CD4-positive, alpha-beta memory T cell (primary cell): ENCODE measurements at regions not wholly inside any gene's neighbourhood (a gene's known extent, or its start where the extent isn't known, plus 50 kb on each side); places are given as distances from the start of the nearest gene placed in this dataset.

Source experiments
- CTCF ChIA-PET: fragments of 350-600 bp; sonication (Branson Sonifier 250); formaldehyde crosslinking; loops from one replicate; lab custom pipeline; 2021; ENCODE audit warnings: inconsistent platforms; ENCODE audit not compliant: partially characterized antibody; lab: Charles Lee
- POLR2A ChIA-PET: fragments of 350-600 bp; sonication (Branson Sonifier 250); formaldehyde crosslinking; loops from one replicate; lab custom pipeline; 2021; ENCODE audit not compliant: partially characterized antibody; lab: Charles Lee
- DNase-seq, 5 donors: peaks; one replicate each; pipeline versions ENCODE4 v3.0.0 to v3.0.0-alpha.2; 2020 to 2022; ENCODE audit warnings: mixed read lengths in 1 of 5
- H3K27ac ChIP-seq: one replicate; pipeline ENCODE4 v1.7.0; 2013; ENCODE audit warnings: low read depth, low read length
- H3K27me3 ChIP-seq: 2 replicates; pipeline ENCODE4 v1.7.0; 2013; ENCODE audit warnings: mild to moderate bottlenecking, low read length, moderate library complexity; ENCODE audit not compliant: insufficient read depth
- H3K36me3 ChIP-seq: 2 replicates; pipeline ENCODE4 v1.7.0; 2013; ENCODE audit warnings: mild to moderate bottlenecking, low read length, moderate library complexity; ENCODE audit not compliant: insufficient read depth
- H3K4me1 ChIP-seq: 2 replicates; pipeline ENCODE4 v1.7.0; 2013; ENCODE audit warnings: mild to moderate bottlenecking, low read length, moderate library complexity; ENCODE audit not compliant: insufficient read depth
- H3K4me3 ChIP-seq, 2 donors: one replicate each; pipeline ENCODE4 v1.7.0; 2013; ENCODE audit warnings: low read length in 2 of 2, mild to moderate bottlenecking in 1 of 2
- H3K9me3 ChIP-seq, 2 donors: one replicate each; pipeline ENCODE4 v1.7.0; 2013; ENCODE audit warnings: low read length in 2 of 2, control low read depth in 1 of 2; ENCODE audit not compliant: control insufficient read depth in 1 of 2
- H3K27ac Mint-ChIP-seq, 7 donors: one replicate each; pipeline ENCODE4 v1.8.0; 2020 to 2021; ENCODE audit warnings: mixed read lengths in 7 of 7, mild to moderate bottlenecking in 6 of 7, inconsistent platforms in 3 of 7, moderate library complexity in 3 of 7
- H3K27me3 Mint-ChIP-seq, 2 donors: one replicate each; pipeline ENCODE4 v1.8.0; 2020 to 2021; ENCODE audit warnings: mixed read lengths in 2 of 2
- H3K36me3 Mint-ChIP-seq, 2 donors: one replicate each; pipeline ENCODE4 v1.8.0; 2020 to 2021; ENCODE audit warnings: mixed read lengths in 2 of 2, inconsistent platforms in 1 of 2, mild to moderate bottlenecking in 1 of 2
- H3K4me1 Mint-ChIP-seq, 4 donors: one replicate each; pipeline ENCODE4 v1.8.0; 2020 to 2021; ENCODE audit warnings: mixed read lengths in 4 of 4, mild to moderate bottlenecking in 1 of 4
- H3K4me3 Mint-ChIP-seq, 8 donors: one replicate each; pipeline ENCODE4 v1.8.0; 2020 to 2021; ENCODE audit warnings: mixed read lengths in 8 of 8, mild to moderate bottlenecking in 7 of 8, moderate library complexity in 6 of 8, inconsistent platforms in 3 of 8
- H3K9me3 Mint-ChIP-seq, 8 donors: one replicate each; pipeline ENCODE4 v1.8.0; 2020 to 2021; ENCODE audit warnings: mixed read lengths in 8 of 8, mild to moderate bottlenecking in 5 of 8, inconsistent platforms in 3 of 8, moderate library complexity in 1 of 8
- intact Hi-C: fragments of 100-400 bp; cut with micrococcal nuclease; formaldehyde crosslinking; loops from one replicate; pipeline ENCODE4 v1.15.1; 2023

- peaks cover 25% of the 10 kb centered on the region for H3K27me3 ChIP-seq
- Mint-ChIP-seq H3K27me3 (peaks cover 13 to 20% of the 10 kb centered on the region in 2 donors), H3K4me1 (peaks cover 6 to 16% (median 8%) of the 10 kb centered on the region in 4 donors), H3K9me3 (no peaks in the 10 kb centered on the region), H3K4me3 (peak overlapping the region; percentile 87 to 97 (median 90)), H3K27ac (peak overlapping the region; percentile 85 to 94 (median 93)), H3K36me3 (peaks cover 0 to 4% of the 10 kb centered on the region in 2 donors)
- H3K27ac ChIP-seq, result peak overlapping the region; percentile 4
- H3K4me1 ChIP-seq, result peaks cover 15% of the 10 kb centered on the region
- no peaks in the 10 kb centered on the region for H3K36me3 ChIP-seq
- POLR2A ChIA-PET, result no interaction called here
- DNase-seq, result peak; percentile 84 to 87 (median 86)
- intact Hi-C loops, result loop anchor here (1.0 kb wide), 1 partner anchor 180 kb away; the partner anchor contains the start of gene SPATA13
- H3K9me3 ChIP-seq, result no peaks in the 10 kb centered on the region
- H3K4me3 ChIP-seq, result peak overlapping the region; percentile 42 to 60
- CTCF ChIA-PET, result interaction anchor here (2.2 kb wide), 1 partner anchor 20 kb away, joined by 7 read pairs; no protein-coding TSS in a partner anchor
Measured at GRCh38 chr13:23980160-23980551, 82.9 kb upstream of the C1QTNF9B start.

- Histone ChIP-seq H3K36me3 (no peaks in the 10 kb centered on the region), H3K27me3 (peaks cover 23% of the 10 kb centered on the region), H3K4me1 (peaks cover 15% of the 10 kb centered on the region), H3K27ac (no peak overlapping the region), H3K9me3 (no peaks in the 10 kb centered on the region), H3K4me3 (no peak overlapping the region)
- H3K4me1 Mint-ChIP-seq, result peaks cover 6 to 16% (median 8%) of the 10 kb centered on the region in 4 donors
- no peak for DNase-seq
- no peaks in the 10 kb centered on the region for H3K9me3 Mint-ChIP-seq
- no peak overlapping the region for H3K27ac Mint-ChIP-seq
- H3K27me3 Mint-ChIP-seq, result peaks cover 19 to 20% of the 10 kb centered on the region in 2 donors
- no peak overlapping the region for H3K4me3 Mint-ChIP-seq
- intact Hi-C loops, result no loop called here
- peaks cover 0 to 4% of the 10 kb centered on the region in 2 donors for H3K36me3 Mint-ChIP-seq
- ChIA-PET POLR2A (no interaction called here), CTCF (interaction anchor here (1.1 kb wide), 1 partner anchor 24 kb away, joined by 3 read pairs; no protein-coding TSS in a partner anchor)
Measured at GRCh38 chr13:23983671-23984070, 86.4 kb upstream of the C1QTNF9B start.

GRCh38 chr13:23984546-23984945 is 87.2 kb upstream of the C1QTNF9B start:
- H3K27ac ChIP-seq, result no peak overlapping the region
- peaks cover 5 to 9% (median 6%) of the 10 kb centered on the region in 4 donors for H3K4me1 Mint-ChIP-seq
- H3K27me3 ChIP-seq, result peaks cover 14% of the 10 kb centered on the region
- H3K4me1 ChIP-seq, result peaks cover 9% of the 10 kb centered on the region
- intact Hi-C loops, result no loop called here
- H3K9me3 Mint-ChIP-seq, result no peaks in the 10 kb centered on the region
- POLR2A ChIA-PET, result no interaction called here
- peaks cover 0 to 4% of the 10 kb centered on the region in 2 donors for H3K36me3 Mint-ChIP-seq
- no peaks in the 10 kb centered on the region for H3K9me3 ChIP-seq
- H3K4me3 Mint-ChIP-seq, result no peak overlapping the region
- no peak for DNase-seq
- H3K36me3 ChIP-seq, result no peaks in the 10 kb centered on the region
- H3K27ac Mint-ChIP-seq, result no peak overlapping the region
- peaks cover 14 to 21% of the 10 kb centered on the region in 2 donors for H3K27me3 Mint-ChIP-seq
- CTCF ChIA-PET, result no interaction called here
- no peak overlapping the region for H3K4me3 ChIP-seq

- Mint-ChIP-seq H3K4me1 (peaks cover 2 to 4% (median 2%) of the 10 kb centered on the region in 4 donors), H3K27ac (no peak overlapping the region), H3K4me3 (no peak overlapping the region), H3K36me3 (peaks cover 0 to under 1% of the 10 kb centered on the region in 2 donors), H3K27me3 (peaks cover 12 to 19% of the 10 kb centered on the region in 2 donors), H3K9me3 (no peaks in the 10 kb centered on the region)
- Histone ChIP-seq H3K9me3 (no peaks in the 10 kb centered on the region), H3K4me1 (peaks cover 4% of the 10 kb centered on the region), H3K36me3 (no peaks in the 10 kb centered on the region), H3K4me3 (no peak overlapping the region), H3K27me3 (peaks cover 9% of the 10 kb centered on the region), H3K27ac (no peak overlapping the region)
- intact Hi-C loops, result no loop called here
- POLR2A ChIA-PET, result no interaction called here
- CTCF ChIA-PET, result no interaction called here
- no peak for DNase-seq
Measured at GRCh38 chr13:23985060-23985459, 87.8 kb upstream of the C1QTNF9B start.

GRCh38 chr13:23985839-23986238 is 88.5 kb upstream of the C1QTNF9B start:
- Mint-ChIP-seq H3K4me1 (no peaks in the 10 kb centered on the region), H3K27ac (peak overlapping the region in 1 of 7 donors; percentile 36), H3K9me3 (peaks cover 0 to 2% (median 0%) of the 10 kb centered on the region in 8 donors), H3K4me3 (no peak overlapping the region), H3K27me3 (peaks cover 16 to 24% of the 10 kb centered on the region in 2 donors), H3K36me3 (no peaks in the 10 kb centered on the region)
- ChIA-PET POLR2A (no interaction called here), CTCF (no interaction called here)
- DNase-seq, result no peak
- H3K36me3 ChIP-seq, result no peaks in the 10 kb centered on the region
- no peak overlapping the region for H3K4me3 ChIP-seq
- peaks cover under 1% of the 10 kb centered on the region for H3K27me3 ChIP-seq
- no peaks in the 10 kb centered on the region for H3K9me3 ChIP-seq
- H3K27ac ChIP-seq, result no peak overlapping the region
- intact Hi-C loops, result no loop called here
- H3K4me1 ChIP-seq, result no peaks in the 10 kb centered on the region

- no peaks in the 10 kb centered on the region for H3K36me3 Mint-ChIP-seq
- no peaks in the 10 kb centered on the region for H3K4me1 Mint-ChIP-seq
- Histone ChIP-seq H3K4me3 (no peak overlapping the region), H3K27me3 (no peaks in the 10 kb centered on the region), H3K4me1 (no peaks in the 10 kb centered on the region), H3K36me3 (no peaks in the 10 kb centered on the region), H3K27ac (no peak overlapping the region), H3K9me3 (no peaks in the 10 kb centered on the region)
- POLR2A ChIA-PET, result no interaction called here
- CTCF ChIA-PET, result no interaction called here
- no peak for DNase-seq
- H3K27me3 Mint-ChIP-seq, result peaks cover 16 to 27% of the 10 kb centered on the region in 2 donors
- H3K27ac Mint-ChIP-seq, result no peak overlapping the region
- H3K9me3 Mint-ChIP-seq, result peaks cover 0 to 2% (median 0%) of the 10 kb centered on the region in 8 donors
- intact Hi-C loops, result no loop called here
- no peak overlapping the region for H3K4me3 Mint-ChIP-seq
Measured at GRCh38 chr13:23986619-23987018, 89.3 kb upstream of the C1QTNF9B start.

DNA sequence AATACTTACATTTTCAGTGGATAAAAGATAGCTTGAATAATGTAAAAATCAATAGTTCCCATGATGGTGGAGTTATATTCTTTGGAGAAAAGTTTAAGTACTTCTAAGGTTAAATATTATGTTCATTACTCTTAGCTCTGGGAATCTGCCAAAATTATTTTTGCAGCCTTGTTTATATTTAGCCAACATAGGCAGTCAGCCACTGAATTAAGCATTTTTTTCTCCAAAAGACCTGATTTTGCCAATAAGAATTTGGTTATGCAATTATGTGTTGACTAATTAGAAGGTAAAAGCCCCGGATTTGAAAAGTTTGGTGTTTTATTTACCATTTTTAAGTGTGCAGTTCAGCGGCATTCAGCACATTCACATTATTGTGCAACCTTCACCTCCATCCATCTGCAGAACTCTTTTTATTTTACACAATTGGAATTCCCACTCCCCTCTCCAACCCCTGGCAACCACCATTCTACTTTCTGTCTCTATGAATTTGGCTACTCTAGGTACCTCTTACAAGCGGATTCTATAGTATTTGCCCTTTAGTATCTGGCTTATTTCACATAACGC is 90.1 kb upstream of the C1QTNF9B start:
- Histone ChIP-seq H3K27me3 (no peaks in the 10 kb centered on the region), H3K4me1 (no peaks in the 10 kb centered on the region), H3K9me3 (no peaks in the 10 kb centered on the region), H3K36me3 (no peaks in the 10 kb centered on the region), H3K27ac (no peak overlapping the region), H3K4me3 (no peak overlapping the region)
- POLR2A ChIA-PET, result no interaction called here
- Mint-ChIP-seq H3K27me3 (peaks cover 15 to 27% of the 10 kb centered on the region in 2 donors), H3K27ac (no peak overlapping the region), H3K4me3 (no peak overlapping the region), H3K36me3 (no peaks in the 10 kb centered on the region), H3K4me1 (no peaks in the 10 kb centered on the region), H3K9me3 (peaks cover 0 to 2% (median 0%) of the 10 kb centered on the region in 8 donors)
- CTCF ChIA-PET, result no interaction called here
- no peak for DNase-seq
- intact Hi-C loops, result no loop called here
